Sigmoid colon (tissue), 4 donors: ENCODE measurements at regions not wholly inside any gene's neighbourhood (a gene's known extent, or its start where the extent isn't known, plus 50 kb on each side); places are given as distances from the start of the nearest gene placed in this dataset.

Experiments
- CTCF ChIP-seq, 4 experiments: fragments of 450-650 bp in 3 of 4; fragments of 200-600 bp in 1 of 4; IDR thresholded peaks; one replicate each; pipeline ENCODE4 v1.5.1; 2016 to 2019; ENCODE audit warnings: antibody characterized with exemption in 4 of 4, mild to moderate bottlenecking in 3 of 4, moderate library complexity in 2 of 4
- POLR2A ChIP-seq, 2 donors: fragments of 450-650 bp; IDR thresholded peaks; one replicate each; pipeline ENCODE4 v1.6.1; 2016; ENCODE audit warnings: antibody characterized with exemption in 2 of 2, mild to moderate bottlenecking in 2 of 2, moderate library complexity in 2 of 2
- POLR2AphosphoS5 ChIP-seq, 4 donors: sonication (generic); formaldehyde crosslinking; IDR thresholded peaks; one replicate each; pipeline ENCODE4 v1.6.1; 2017; ENCODE audit warnings: antibody characterized with exemption in 4 of 4

GRCh38 chr4:170691168-170691567 is 601.4 kb upstream of the AADAT start:
- TF ChIP-seq CTCF (IDR thresholded peaks at IDR 0.05) = no peak
- no peak for TF ChIP-seq POLR2A (IDR thresholded peaks at IDR 0.05)
- no peak for TF ChIP-seq POLR2AphosphoS5 (IDR thresholded peaks at IDR 0.05)
